KMS-11 (cell line): ENCODE measurements at regions not wholly inside any gene's neighbourhood (a gene's known extent, or its start where the extent isn't known, plus 50 kb on each side); places are given as distances from the start of the nearest gene placed in this dataset.

ENCODE experiments used
- H2AFZ ChIP-seq: fragments of 200-600 bp; sonication (generic); 2 replicates; pipeline ENCODE4 v1.6.1; 2016; ENCODE audit warnings: antibody characterized with exemption, mixed run types, low read depth
- H3K27ac ChIP-seq: fragments of 200-600 bp; sonication (generic); 2 replicates; pipeline ENCODE4 v1.6.1; 2016; ENCODE audit warnings: mild to moderate bottlenecking, mixed run types
- H3K27me3 ChIP-seq: fragments of 200-600 bp; sonication (generic); 2 replicates; pipeline ENCODE4 v1.6.1; 2017; ENCODE audit warnings: mild to moderate bottlenecking, low read depth, mixed run types, moderate library complexity; ENCODE audit not compliant: insufficient read depth
- H3K36me3 ChIP-seq: fragments of 200-600 bp; sonication (generic); 2 replicates; pipeline ENCODE4 v1.6.1; 2017; ENCODE audit warnings: mild to moderate bottlenecking, mixed run types; ENCODE audit not compliant: insufficient read depth
- H3K4me1 ChIP-seq: fragments of 200-600 bp; sonication (generic); 2 replicates; pipeline ENCODE4 v1.6.1; 2016; ENCODE audit warnings: mild to moderate bottlenecking, low read depth, mixed run types; ENCODE audit not compliant: poor library complexity, severe bottlenecking
- H3K4me2 ChIP-seq: fragments of 200-600 bp; sonication (generic); 2 replicates; pipeline ENCODE4 v1.7.0; 2016; ENCODE audit warnings: mild to moderate bottlenecking, mixed run types
- H3K4me3 ChIP-seq: fragments of 200-600 bp; sonication (generic); IDR thresholded peaks from 2 replicates; pipeline ENCODE4 v1.6.1; 2017; ENCODE audit warnings: low read depth, low read length, mixed read lengths; ENCODE audit not compliant: insufficient read depth
- H3K79me2 ChIP-seq: fragments of 200-600 bp; sonication (generic); 2 replicates; pipeline ENCODE4 v1.6.1; 2016; ENCODE audit warnings: low read depth, mixed run types; ENCODE audit not compliant: insufficient read depth
- H3K9ac ChIP-seq: fragments of 200-600 bp; sonication (generic); 2 replicates; pipeline ENCODE4 v1.6.1; 2016; ENCODE audit warnings: mild to moderate bottlenecking, mixed run types
- H4K20me1 ChIP-seq: fragments of 200-600 bp; sonication (generic); 2 replicates; pipeline ENCODE4 v1.6.1; 2016; ENCODE audit warnings: mild to moderate bottlenecking, mixed run types; ENCODE audit not compliant: insufficient read depth
- TF ChIP-seq, protein P1 (sequence below): fragments of 200-600 bp; sonication (generic); conservative IDR thresholded peaks from 2 replicates; pipeline ENCODE4 v1.6.1; 2017; ENCODE audit warnings: low read depth, mild to moderate bottlenecking, antibody characterized with exemption, low read length, moderate library complexity, mixed read lengths

DNA sequence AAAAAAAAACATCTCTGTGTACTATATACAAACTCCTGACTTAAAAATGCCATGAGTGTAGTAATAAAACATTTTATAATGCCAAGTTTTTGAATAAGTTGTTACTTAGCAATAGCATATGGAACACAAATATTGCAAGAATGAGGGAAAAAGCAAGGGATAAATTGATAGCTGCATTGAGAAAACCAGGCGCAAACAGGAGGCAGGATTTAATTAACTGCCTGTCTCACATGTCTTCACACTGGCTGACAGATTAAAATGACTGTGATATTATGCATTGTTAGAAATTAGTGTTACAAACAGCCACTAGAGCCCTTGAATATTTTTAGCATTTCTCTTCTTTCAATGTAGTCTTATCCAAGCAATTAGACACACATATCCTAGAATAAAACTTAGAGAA is 1817.5 kb upstream of the NUDT12 start:
- H3K4me1 ChIP-seq: no peaks in the 10 kb centered on the region
- no peak overlapping the region for H2AFZ ChIP-seq
- H4K20me1 ChIP-seq: no peaks in the 10 kb centered on the region
- H3K36me3 ChIP-seq: no peaks in the 10 kb centered on the region
- no peak overlapping the region for H3K27ac ChIP-seq
- no peaks in the 10 kb centered on the region for H3K79me2 ChIP-seq
- H3K4me2 ChIP-seq: no peak overlapping the region
- no peaks in the 10 kb centered on the region for H3K27me3 ChIP-seq
- no peak overlapping the region for H3K4me3 ChIP-seq
- TF ChIP-seq, protein P1, sequence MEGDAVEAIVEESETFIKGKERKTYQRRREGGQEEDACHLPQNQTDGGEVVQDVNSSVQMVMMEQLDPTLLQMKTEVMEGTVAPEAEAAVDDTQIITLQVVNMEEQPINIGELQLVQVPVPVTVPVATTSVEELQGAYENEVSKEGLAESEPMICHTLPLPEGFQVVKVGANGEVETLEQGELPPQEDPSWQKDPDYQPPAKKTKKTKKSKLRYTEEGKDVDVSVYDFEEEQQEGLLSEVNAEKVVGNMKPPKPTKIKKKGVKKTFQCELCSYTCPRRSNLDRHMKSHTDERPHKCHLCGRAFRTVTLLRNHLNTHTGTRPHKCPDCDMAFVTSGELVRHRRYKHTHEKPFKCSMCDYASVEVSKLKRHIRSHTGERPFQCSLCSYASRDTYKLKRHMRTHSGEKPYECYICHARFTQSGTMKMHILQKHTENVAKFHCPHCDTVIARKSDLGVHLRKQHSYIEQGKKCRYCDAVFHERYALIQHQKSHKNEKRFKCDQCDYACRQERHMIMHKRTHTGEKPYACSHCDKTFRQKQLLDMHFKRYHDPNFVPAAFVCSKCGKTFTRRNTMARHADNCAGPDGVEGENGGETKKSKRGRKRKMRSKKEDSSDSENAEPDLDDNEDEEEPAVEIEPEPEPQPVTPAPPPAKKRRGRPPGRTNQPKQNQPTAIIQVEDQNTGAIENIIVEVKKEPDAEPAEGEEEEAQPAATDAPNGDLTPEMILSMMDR: no peak
- no peak overlapping the region for H3K9ac ChIP-seq

DNA sequence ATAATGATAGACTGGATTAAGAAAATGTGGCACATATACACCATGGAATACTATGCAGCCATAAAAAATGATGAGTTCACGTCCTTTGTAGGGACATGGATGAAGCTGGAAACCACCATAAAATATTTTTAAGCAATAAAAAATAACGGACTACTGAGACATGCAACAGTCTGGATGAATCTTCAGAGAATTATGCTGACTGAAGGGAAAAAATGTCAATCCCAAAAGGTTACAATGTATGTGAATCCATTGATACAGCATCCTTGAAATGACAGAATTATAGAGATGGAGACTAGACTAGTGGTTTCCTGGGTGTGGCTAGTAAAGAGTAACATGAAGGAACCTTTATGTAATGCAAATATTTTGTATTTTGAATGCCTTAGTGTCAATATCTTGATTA is 1808.6 kb upstream of the NUDT12 start:
- Histone ChIP-seq H2AFZ (no peak overlapping the region), H3K27ac (no peak overlapping the region), H3K9ac (no peak overlapping the region), H3K27me3 (no peaks in the 10 kb centered on the region), H3K4me1 (no peaks in the 10 kb centered on the region), H3K4me3 (no peak overlapping the region), H4K20me1 (no peaks in the 10 kb centered on the region), H3K79me2 (no peaks in the 10 kb centered on the region), H3K4me2 (no peak overlapping the region), H3K36me3 (no peaks in the 10 kb centered on the region)
- TF ChIP-seq, protein P1: no peak

GRCh38 chr5:105350486-105351140 is 1788.0 kb upstream of the NUDT12 start:
- no peaks in the 10 kb centered on the region for H3K36me3 ChIP-seq
- H3K27ac ChIP-seq: no peak overlapping the region
- H3K27me3 ChIP-seq: no peaks in the 10 kb centered on the region
- no peaks in the 10 kb centered on the region for H3K79me2 ChIP-seq
- no peak overlapping the region for H3K9ac ChIP-seq
- no peak overlapping the region for H3K4me2 ChIP-seq
- H2AFZ ChIP-seq: no peak overlapping the region
- no peaks in the 10 kb centered on the region for H4K20me1 ChIP-seq
- no peak overlapping the region for H3K4me3 ChIP-seq
- TF ChIP-seq, protein P1: no peak
- no peaks in the 10 kb centered on the region for H3K4me1 ChIP-seq

DNA sequence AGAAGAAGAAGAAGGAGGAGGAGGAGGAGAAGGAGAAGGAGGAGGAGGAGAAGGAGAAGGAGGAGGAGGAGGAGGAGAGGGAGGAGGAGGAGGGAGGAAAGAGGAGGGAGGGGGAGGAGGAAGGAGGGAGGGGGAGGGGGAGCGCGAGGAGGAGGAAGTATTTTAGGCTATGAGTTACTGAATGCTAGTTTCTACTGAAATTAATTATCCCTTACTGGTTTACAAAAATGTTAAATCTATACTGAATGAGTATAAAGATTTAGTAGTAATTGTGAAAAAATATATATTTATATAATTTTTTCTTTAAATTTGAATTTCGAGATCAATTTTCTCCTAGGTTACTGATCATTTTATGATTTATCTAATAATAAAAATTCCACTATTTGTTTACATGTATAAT is 1769.0 kb upstream of the NUDT12 start:
- H3K4me2 ChIP-seq: no peak overlapping the region
- no peaks in the 10 kb centered on the region for H3K27me3 ChIP-seq
- no peaks in the 10 kb centered on the region for H3K79me2 ChIP-seq
- H3K9ac ChIP-seq: no peak overlapping the region
- H2AFZ ChIP-seq: no peak overlapping the region
- no peak overlapping the region for H3K27ac ChIP-seq
- no peaks in the 10 kb centered on the region for H4K20me1 ChIP-seq
- TF ChIP-seq, protein P1: no peak
- no peak overlapping the region for H3K4me3 ChIP-seq
- no peaks in the 10 kb centered on the region for H3K4me1 ChIP-seq
- no peaks in the 10 kb centered on the region for H3K36me3 ChIP-seq
